Keratinocyte (primary cell): ENCODE measurements at regions not wholly inside any gene's neighbourhood (a gene's known extent, or its start where the extent isn't known, plus 50 kb on each side); places are given as distances from the start of the nearest gene placed in this dataset.

ENCODE experiments used
- CTCF ChIP-seq, 3 experiments: IDR thresholded peaks in 1 of 3; conservative IDR thresholded peaks in 1 of 3; optimal IDR thresholded peaks in 1 of 3; 2 replicates in 2 of 3; 3 replicates in 1 of 3; pipeline versions ENCODE3 to v1.5.1; 2011; ENCODE audit warnings: low read length in 3 of 3, mild to moderate bottlenecking in 3 of 3, moderate library complexity in 2 of 3, control low read depth in 1 of 3, inconsistent platforms in 1 of 3; ENCODE audit not compliant: insufficient read depth in 2 of 3; ENCODE audit errors: extremely low read depth in 1 of 3
- EZH2 ChIP-seq: IDR thresholded peaks from one replicate; pipeline ENCODE4 v1.6.1; 2012; ENCODE audit warnings: inconsistent platforms, mild to moderate bottlenecking, low read length, moderate library complexity

- no peak for TF ChIP-seq CTCF (optimal IDR thresholded peaks at IDR 0.05 in 1 of 3, IDR thresholded peaks at IDR 0.05 in 1 of 3, conservative IDR thresholded peaks at IDR 0.05 in 1 of 3; ENCODE audit: extremely low read depth in 1 of 3, insufficient read depth in 2 of 3, low read length in 3 of 3)
- no peak for TF ChIP-seq EZH2
Measured at GRCh38 chr2:3091696-3092095, 285.9 kb downstream of the EIPR1 start.
